HG03439 (cell line): ENCODE measurements at regions not wholly inside any gene's neighbourhood (a gene's known extent, or its start where the extent isn't known, plus 50 kb on each side); places are given as distances from the start of the nearest gene placed in this dataset.

Source experiments
- ATAC-seq: cut with Tn5 transposase; IDR thresholded peaks from one replicate; pipeline ENCODE4 v1.9.1; 2021; ENCODE audit warnings: mild to moderate bottlenecking, moderate library complexity; ENCODE audit not compliant: unreplicated experiment

DNA sequence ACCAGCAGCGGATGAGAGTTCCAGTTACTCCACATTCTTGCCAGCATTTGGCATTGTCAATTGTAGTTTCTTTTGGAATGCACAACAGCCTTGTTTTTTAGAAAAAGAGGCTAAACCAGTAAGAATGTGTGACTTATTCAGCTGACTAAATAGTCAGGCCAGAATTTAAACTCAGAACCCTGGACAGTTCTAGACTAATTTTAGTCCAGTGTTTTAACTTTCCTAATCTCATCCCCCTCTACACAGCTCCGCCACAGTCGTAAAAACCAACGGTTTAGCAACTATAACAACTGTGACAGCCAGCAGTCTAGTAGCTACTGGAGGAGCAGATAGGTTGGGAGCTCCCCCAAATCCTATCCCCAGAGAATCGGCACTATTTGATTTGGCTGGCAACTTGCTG lies 103.7 kb downstream of the FOXD1 start:
- no peak for ATAC-seq

GRCh38 chr5:73339711-73340110 lies 108.9 kb downstream of the FOXD1 start:
- ATAC-seq, result no peak

DNA sequence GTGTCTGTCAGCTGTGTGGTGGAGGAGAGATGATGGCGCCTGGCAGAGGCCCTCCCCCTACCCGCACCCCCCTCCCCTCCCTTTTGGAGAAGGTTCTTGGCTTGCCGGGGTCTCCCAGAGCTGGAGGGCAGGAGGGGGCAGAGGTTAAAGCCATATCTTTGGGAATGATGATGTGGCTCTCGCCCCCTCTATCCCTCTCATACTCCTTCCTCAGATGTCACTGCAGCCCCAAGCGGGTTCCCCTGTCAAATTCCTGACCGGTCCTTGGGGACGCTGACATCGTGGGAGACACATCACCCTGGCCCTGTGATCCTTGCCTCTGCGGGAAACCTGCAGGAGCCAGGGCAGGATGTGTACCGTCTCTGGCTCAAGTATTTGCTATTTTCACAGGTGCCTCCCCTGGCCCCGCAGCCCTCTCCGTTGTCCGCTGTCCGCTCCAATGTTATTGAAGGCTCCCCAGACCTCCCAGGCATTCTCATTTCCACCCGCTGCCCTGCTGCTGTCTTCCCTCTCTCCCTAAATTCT lies 109.5 kb downstream of the FOXD1 start:
- ATAC-seq, result no peak

DNA sequence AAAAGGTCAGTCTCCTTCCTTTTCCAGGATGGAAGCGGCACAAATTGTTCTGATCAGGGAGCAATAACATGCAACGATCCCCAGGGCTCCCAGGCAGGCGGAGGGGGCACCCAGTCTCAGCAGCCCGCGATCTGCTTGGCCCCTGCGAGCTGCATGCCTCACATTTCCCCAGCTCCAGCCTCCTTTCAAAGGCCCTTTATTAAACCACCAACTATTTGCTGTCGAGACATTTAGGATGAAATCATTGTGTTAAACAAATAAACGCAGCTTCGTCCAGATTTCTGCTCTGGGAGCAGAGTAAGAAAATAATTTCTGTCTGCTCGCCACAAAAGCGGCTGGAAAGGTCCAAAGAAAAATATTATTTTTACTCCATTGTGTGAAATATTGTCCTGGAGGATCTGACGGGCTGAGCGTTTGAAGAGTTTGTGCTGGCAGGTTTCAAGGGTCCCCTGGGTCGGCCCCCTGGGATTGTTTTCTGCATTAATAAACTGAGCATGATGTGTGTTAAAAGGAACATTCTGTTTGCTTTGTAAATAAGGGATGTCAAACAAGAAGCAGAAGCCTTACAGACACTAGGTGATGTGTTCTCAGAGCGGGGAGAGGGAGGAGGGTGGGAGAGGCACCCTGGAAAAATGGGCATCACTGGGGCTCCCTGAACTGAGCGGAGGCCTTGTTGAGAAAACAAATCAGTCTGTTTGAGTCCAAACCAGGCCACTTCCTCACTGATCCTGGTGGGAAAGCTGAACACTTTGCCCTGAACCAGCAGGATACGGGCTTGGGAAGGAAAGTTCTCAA lies 110.1 kb downstream of the FOXD1 start:
- no peak for ATAC-seq

- no peak for ATAC-seq
These were observed 110.9 kb downstream of the FOXD1 start for GRCh38 chr5:73337586-73338255.

DNA sequence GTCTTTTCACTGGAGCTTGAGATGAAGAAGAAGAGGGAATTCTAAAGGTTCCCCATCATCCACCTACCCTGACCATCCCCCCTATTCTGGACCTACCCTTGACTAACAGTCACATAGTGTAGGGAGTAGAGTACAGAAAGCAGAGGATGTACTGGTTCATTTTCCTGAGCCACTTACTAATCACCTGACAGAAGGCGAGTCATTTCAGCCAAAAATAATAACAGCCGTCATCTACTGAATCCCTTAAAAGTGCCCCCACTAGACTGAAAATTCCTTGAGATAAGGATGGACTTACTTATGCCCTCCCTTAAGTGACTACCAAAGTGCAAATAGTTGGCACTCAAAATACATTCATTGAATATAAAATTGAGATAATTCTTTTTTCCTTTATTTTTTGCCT lies 112.2 kb downstream of the FOXD1 start:
- no peak for ATAC-seq

DNA sequence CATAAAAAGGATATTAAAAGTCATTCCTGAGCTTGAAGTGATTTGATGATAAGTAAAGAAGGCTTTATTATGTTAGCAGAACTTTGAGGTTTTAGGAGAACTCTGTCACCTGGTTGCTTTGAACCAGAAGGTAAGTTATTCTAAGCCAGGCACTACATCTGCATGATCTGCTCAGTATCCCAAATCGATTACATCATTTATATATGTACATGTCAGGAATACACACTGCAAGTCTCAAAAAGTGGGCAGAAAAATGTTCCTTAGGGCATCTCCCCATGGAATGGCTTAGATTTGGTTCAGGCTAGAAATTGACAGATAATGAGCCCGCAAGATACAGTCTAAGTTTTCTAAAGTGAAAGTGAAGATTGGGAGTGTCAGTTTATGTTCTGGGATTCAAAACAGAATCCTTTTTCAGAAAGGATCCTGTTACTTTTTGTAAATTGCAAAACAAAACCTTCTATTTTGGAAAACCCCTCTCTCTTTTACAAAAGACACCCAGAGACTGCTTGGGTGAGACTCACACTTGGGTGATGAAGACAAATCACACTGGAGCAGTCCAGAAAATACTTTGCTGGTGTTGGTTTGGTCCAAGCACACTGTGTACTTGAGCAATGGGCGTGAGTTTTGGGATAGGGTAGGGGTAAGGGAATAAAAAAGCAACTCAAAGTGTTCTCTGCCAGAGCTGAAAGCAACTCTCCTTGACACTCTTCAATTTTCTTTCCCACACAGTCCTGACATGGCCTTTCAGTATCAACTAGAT lies 114.5 kb downstream of the FOXD1 start:
- ATAC-seq, result no peak

DNA sequence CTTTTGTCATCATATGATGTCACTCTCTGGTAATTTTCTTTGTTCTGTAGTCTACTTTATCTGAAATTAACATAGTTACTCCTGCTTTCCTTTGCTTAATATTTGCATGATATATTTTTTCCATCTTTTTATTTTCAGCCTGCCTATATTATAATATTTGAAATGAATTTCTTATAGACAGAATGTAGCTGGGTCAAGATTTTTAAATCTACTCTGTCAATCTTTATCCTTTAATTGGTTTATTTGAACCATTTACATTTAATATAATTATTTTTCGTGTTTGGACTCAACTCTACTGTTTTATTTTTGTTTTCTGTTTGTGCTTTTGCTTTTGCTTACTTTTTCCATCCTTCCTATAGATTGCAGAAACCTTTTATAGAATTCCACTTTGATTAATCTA lies 118.0 kb downstream of the FOXD1 start:
- ATAC-seq, result no peak

GRCh38 chr5:73328640-73329039 lies 119.9 kb downstream of the FOXD1 start:
- ATAC-seq, result no peak

- ATAC-seq, result no peak
These were observed 120.6 kb downstream of the FOXD1 start for GRCh38 chr5:73327908-73328455.

GRCh38 chr5:73325546-73325945 lies 123.0 kb downstream of the FOXD1 start:
- ATAC-seq, result no peak

GRCh38 chr5:73323466-73323865 lies 125.1 kb downstream of the FOXD1 start:
- no peak for ATAC-seq

GRCh38 chr5:73322437-73323076 lies 126.0 kb downstream of the FOXD1 start:
- ATAC-seq, result no peak

- no peak for ATAC-seq
These were observed 126.7 kb downstream of the FOXD1 start for GRCh38 chr5:73321757-73322436.

DNA sequence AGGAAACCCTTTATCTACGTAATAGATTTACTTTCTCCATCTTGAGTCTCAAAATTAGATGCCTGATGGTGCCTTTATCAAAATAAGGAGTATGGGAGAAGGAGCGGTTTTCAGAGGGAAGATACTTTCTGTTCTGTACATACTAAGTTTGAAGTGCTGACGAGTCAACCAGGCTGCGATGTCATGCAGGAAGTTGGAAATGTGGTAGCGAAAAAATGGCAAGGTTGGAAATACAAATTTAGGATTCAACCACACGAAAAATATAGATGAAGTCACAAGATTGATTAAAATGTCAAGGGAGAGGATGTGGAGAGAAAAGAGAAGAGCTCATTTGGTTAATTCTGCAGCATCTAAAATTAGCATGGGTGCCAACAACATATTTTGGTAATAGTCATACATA lies 129.5 kb downstream of the FOXD1 start:
- no peak for ATAC-seq

- ATAC-seq, result no peak
These were observed 130.3 kb downstream of the FOXD1 start for GRCh38 chr5:73318308-73318719.

DNA sequence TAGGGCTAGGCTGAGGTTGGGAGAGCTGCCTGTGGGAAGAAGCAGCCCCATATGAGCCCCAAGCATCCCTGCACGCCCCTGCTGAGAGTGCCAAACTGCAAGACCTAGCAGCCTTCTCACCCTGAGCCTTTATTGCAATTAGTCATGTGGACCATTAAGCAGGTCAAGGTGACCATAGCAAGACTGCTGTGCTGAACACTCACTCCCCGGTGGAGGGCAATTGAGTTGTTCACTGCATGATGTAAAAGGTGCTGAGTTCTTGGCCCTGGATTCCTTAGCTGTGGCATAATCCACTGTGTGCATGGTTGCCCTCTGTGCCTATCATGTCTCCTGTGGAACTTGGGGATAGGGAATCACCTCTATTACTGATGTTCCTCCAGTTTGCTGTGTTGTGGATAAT lies 131.1 kb downstream of the FOXD1 start:
- no peak for ATAC-seq

- no peak for ATAC-seq
These were observed 134.0 kb downstream of the FOXD1 start for GRCh38 chr5:73314395-73315257.

DNA sequence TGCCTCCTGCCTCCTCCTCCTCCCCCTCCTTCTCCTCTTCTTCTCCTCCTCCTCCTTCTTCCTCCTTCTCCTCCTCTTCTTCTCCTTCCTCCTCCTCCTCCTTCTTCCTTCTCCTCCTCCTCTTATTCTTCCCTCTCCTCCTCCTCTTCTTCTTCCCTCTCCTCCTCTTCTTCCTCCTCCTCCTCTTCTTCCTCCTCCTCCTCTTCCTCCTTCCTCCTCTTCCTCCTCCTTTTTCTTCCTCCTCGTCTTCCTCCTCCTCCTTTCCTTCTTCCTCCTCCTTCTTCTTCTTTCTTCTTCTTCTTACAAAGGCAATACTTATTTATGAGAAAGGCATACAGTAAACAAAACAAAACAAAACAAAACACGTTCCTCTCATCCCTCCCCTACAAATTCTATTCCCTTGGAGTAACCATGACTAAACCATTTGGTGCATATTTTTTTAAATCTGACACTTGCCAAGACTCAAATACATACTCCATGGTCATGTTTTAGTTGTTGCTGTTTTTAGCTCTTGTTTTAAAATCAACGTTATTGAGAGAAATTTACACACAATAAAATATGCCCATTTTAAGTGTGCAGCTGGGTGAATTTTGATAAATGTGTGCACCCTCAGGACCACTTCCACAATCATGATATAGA lies 135.6 kb downstream of the FOXD1 start:
- ATAC-seq, result no peak
